Suppressor macrophage treated with lipopolysaccharide for 4 hours (primary cell): ENCODE measurements at regions not wholly inside any gene's neighbourhood (a gene's known extent, or its start where the extent isn't known, plus 50 kb on each side); places are given as distances from the start of the nearest gene placed in this dataset.
A peak's percentile ranks its signal among the peaks of the same experiment; 100 is the strongest.

Experiments used
- DNase-seq: peaks from one replicate; pipeline ENCODE4 v3.0.0-alpha.2; 2020

DNA sequence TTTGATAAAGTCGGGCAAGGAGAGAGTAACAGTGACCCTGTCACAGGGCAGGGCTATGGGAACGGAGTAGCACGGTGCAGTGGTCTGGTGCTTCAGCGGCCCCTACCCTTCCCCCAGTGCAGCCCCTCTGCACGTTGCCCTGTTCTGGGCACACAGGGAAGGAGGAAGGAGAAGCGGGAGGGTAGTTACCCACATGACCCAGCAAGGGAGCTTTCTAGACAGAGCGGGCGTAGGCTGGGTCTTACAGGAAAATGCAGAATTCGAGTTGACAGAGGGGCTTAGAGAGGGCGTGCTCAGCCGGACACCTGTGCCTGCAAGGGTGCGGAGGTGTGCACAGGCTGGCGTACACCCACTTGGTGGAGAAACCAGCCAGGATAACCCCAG lies 341.2 kb downstream of the NPHP4 start:
- DNase-seq: no peak

DNA sequence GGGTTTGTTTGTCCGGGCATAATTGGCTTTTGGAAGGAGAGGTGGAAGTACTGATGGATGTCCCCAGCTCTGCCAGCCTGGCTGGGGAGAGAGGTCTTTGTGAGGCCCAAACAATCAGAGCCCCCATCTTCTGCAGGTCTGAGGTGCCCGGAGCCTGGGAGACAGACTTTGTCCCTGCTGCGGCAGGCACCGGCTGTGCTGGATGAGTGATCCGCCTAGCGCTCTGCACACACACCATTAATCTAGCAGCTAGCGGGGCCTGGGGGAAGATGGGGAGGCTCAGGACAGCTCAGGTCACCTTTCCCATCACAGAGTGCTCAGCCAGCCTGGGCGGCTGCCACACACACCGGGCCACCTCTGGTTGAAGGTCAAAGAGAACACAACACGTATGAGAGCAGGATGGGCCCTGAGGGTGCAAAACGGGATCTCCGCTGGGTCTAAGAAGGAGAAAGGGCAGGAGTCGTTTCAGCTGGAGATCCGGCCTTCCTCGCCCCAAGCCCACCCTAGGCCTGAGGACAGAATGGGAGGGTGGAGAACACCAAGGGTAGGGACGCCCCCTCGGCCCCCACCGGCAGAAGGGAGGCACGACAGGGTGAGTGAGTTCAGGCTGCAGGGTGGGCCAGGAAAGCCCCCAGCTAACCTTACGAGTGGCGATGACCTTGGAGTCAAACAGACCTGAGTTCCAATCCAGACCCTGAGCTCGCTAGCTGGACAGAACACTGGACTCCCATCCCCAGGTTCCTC lies 341.8 kb downstream of the NPHP4 start:
- no peak for DNase-seq

DNA sequence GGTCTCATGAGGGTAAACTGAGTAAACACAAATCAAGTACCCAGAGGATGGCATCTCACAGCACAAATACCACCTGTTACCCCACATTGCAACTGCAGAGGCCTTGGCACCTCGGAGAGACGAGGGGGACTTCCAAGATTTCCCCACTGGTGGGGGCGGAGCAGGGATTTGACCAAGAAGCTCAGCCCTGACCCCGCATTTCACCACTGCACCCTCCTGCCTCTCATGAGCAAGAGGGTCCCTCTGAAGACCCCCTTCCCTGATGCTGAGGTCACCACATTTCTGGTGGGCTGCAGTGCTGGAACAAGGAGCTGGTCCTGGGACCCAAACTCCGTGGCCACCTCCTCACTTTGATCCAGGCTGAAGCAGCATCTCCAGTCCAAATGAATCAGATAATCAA lies 342.4 kb downstream of the NPHP4 start:
- DNase-seq: no peak

DNA sequence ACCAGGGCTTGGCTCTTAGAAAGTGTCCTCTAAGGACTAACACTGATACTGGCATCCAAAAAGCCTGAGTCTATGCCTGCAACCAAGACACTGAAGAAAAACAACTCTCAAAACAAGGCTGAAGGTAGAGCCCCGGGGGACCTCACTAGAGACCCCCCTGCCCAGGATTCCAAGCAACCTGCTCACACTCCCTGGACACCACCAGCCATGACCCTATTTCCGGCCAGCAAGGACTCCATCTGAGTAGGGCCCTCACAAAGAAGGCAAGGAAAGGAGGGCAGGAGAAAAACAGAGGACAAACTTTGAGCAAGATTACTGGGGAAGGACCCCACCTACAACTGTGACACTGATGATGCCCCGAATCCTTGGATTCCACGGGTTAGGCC lies 343.1 kb downstream of the NPHP4 start:
- no peak for DNase-seq

DNA sequence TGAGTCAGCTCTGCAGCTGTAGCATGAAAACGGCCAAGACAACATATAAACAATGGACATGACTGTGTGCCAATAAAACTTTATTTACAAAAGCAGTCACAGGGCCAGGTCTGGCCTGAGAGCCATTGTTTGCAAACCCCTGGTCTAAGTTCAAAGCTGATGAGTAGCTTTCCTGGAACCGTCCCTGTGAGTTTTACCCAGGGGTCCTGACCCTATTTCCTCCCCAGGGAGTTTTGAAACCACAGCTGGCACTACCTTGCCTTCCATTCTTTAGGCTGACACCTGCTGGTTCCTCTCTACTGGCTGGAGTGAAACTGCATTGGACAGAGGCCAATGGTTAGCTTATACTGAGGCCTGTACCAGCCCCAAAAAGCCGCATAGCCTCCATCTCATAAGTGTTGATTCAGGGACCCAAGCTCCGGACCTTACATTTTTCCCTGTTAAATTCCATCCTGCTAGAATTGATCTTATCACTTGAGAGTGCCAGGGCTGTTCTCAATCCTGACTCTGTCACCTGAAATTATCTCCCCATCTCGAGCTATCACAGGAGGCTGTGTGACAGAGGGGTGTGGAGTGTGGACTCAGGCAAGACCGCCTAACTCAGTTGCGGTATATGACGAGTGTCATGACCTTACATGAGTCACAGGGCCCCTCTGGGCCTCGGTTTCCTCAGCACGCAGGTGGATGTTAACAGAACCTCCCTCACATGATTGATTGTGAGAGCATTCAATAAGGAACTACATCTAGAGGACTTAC lies 343.6 kb downstream of the NPHP4 start:
- DNase-seq: no peak

DNA sequence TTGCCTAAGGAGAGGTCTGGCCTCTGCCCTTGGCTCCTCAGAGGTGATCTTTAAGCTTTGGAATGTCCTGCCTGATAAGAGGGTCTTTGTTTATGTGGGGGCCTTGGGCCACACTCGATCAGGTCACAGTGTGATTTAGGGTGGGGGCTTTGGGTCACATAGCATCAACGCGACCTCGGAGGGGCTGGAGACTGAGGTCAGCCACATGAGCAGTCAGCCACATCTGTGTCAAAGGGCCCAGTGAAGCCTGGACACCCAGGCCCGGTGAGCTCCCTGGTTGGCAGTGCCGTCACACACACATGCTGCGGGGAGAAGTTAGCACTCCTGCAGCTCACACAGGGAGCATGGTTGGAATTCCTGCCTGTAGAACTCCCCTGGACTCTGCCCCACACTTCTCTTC lies 345.0 kb downstream of the NPHP4 start:
- DNase-seq: no peak

- DNase-seq: no peak
These were observed 345.6 kb downstream of the NPHP4 start for GRCh38 chr1:5646486-5647149.

DNA sequence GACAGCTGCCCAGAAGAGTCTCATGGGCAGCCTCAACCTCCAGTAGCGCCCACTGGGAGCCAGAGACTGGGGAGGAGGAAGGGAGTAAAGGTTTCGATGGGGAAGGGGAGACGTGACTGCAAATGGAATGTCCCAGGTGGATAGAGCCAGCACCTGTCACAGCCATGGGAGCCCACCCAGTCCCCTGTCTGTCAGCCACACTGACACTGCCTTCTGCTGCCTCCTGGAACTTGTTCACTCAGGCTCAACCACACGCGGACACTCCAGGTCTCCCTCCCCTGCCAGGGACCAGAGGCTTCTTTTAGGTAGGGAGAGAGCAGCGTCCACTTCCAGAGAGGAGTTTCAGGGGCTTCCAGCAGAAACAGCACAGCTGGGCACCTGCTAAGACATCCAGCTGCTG lies 346.3 kb downstream of the NPHP4 start:
- no peak for DNase-seq

DNA sequence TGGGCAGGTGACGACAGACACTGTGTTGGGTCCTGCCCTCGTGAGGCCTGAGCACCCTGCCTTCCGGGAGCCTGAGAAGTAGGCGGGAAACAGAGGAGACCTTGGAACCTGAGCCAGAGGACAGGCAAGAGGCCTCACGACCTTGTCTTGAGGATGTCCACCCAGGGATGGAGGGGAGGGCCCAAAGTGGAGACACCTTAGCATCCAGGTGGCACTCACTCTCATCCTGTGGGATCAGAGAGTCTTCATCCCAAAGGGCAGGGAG lies 347.2 kb downstream of the NPHP4 start:
- DNase-seq: no peak

DNA sequence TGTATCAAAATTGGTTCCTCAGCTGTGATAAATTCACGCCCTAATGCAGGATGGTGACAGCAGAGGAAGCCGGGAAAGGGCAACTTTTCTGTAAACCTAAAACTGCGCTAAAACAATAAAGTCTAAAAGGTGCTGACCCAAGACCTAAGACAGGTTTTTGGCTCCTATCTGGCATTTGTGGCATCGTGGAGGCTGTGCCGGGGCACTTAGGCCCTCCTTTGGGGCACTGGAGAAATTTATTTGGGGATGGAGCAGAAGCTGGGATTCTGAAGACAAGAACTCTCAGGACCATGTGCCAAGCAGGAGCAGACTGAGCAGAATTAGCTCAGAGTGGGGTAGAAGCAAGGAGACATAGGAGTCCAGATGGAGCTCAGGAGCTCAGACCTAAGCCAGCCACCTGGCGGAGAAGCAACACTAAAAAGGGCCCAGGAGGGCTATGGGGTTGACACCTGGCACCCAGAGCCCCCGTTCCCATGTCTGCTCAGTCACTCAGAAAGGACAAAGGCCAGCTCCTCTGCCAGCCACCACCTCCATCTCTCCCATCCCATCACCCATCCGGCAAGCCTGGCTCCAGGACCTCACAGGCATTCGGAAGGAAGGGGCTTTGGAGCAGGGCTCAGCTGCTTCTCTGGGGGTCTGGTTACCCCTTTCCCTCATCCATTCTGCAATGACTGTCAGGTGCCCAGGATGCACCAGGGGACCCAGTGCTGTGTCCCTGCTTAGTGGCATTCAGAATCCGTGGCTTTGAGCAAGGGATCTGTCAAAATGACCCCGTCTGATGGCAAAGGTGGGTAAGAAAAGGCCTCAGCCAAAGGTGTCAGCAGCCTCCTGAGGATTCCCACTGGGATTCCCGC lies 347.7 kb downstream of the NPHP4 start:
- DNase-seq: no peak

GRCh38 chr1:5643360-5644107 lies 348.7 kb downstream of the NPHP4 start:
- no peak for DNase-seq

DNA sequence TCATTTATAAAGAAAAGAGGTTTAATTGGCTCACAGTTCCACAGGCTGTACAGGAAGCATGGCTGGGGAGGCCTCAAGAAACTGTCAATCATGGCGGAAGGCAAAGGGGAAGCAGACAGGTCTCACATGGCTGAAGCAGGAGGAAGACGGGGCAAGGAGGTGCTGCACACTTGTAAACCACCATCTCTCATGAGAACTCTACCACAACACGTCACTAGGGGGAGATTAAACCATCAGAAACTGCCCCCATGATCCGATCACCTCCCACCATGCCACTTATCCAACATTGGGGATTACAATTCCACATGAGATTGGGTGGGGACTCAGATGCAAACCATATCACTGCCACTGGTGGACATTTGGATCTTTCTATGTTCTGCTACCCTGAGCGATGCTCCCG lies 351.4 kb downstream of the NPHP4 start:
- no peak for DNase-seq

GRCh38 chr1:5639106-5639722 lies 353.0 kb downstream of the NPHP4 start:
- DNase-seq: no peak

GRCh38 chr1:5638582-5638981 lies 353.6 kb downstream of the NPHP4 start:
- DNase-seq: no peak

GRCh38 chr1:5637171-5637570 lies 355.1 kb downstream of the NPHP4 start:
- peak; percentile 16 for DNase-seq

DNA sequence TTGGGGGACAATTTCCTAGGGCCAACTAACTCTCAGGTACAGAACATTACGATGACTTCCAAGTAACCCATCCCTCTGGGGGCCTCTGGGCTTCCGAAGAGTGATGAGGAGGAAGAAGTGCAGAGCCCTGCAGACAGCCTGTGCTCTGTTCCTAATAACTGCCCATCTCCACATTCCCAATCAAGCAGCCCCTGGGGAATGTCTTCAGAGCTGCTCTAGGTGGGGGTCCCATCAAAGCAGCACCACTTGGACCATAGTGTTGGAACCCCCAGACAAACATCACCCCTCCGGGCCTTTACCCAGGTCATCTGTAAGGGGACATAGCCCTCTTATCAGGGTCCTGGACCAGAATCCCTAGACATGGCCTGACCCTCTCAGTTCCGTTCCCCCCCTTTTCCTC lies 357.3 kb downstream of the NPHP4 start:
- no peak for DNase-seq

DNA sequence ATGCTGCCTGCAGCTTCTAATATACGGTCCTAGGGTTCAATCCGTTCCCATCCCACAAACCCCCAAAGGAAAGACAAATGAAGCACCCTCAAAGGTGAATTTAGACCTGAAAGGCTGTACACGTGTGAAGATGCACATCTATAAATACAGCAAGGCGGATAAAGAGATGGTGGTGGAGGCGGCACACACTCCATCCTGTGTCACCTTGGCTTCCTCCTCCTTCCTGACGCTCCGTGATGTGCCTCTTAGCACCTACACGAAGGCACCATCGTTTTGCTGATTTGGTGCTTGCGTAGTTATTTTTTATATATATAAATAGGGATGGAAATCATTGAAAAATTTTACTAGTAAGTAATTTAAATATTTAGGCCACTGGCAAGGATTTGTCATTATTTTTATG lies 359.4 kb downstream of the NPHP4 start:
- no peak for DNase-seq

- no peak for DNase-seq
These were observed 360.0 kb downstream of the NPHP4 start for GRCh38 chr1:5632224-5632623.

DNA sequence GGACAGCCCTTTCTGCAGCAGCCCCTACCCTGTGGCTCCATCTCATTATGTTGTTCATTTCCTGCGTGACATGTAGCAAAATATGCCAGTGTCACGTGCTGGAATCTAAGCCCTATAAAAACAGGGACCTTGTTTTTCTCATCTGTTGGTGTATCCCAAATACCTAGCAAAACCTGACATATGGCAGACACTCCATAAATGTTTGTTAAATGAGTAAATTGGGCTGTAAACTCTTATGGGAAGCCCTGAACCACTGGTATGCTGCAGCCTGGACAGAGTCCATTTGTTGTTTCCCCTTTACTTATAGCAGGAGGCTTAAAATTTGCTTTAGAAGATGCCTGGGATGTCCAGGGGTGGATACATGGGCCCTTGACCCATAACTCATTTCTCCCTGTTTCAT lies 363.8 kb downstream of the NPHP4 start:
- no peak for DNase-seq

DNA sequence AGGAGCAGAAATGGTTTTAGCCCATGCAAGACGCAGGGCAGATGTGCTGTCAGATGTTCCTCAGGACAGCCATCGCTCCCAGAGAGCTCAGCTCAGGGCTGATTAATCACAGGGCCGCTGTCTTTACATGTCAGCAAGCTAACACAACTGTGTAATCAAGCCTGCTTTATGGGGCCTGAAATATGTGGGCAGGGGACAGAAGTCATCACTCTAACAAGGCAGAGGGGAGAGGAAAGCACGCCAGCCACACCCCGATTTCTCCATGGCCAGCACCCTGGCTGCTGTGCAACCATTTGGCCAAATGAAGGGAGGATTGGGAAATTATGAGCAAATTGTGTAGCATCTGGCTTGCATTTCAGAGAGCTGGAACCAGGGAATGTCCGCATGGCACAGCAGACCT lies 368.8 kb downstream of the NPHP4 start:
- DNase-seq: no peak

- DNase-seq: no peak
These were observed 369.8 kb downstream of the NPHP4 start for GRCh38 chr1:5622412-5622811.

- no peak for DNase-seq
These were observed 370.5 kb downstream of the NPHP4 start for GRCh38 chr1:5621692-5622091.
